ENCODE measurements at regions not wholly inside any gene's neighbourhood (a gene's known extent, or its start where the extent isn't known, plus 50 kb on each side); places are given as distances from the start of the nearest gene placed in this dataset.

DNA sequence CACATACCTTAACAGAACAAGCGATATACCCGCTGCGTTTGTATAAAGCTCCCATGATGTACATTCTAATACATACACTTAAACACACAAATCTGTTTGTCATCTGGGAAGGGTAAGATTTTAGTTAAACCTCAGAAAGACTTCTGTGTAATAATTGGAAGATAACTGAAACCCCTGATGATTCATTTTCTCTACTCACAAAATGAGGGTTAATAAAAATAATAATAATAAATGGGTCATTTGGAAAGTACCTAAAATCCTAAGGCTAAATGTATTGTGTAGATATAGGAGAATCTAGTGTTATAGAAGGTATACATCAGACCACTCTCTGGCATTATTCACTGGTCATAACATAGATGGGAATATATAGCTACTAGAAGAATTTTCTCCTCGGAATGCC lies 64.7 kb upstream of the SOX9 start:
- DNase-seq, result no peak
- WGBS, 3 donors, result 91 to 93% (median 92%) methylated on average over 4 of the region's 4 CpGs
- no peak overlapping the region for H3K4me3 ChIP-seq
- H3K36me3 ChIP-seq, result no peaks in the 10 kb centered on the region
- H3K27me3 ChIP-seq, result no peaks in the 10 kb centered on the region
- H3K9me3 ChIP-seq, result no peaks in the 10 kb centered on the region
- H3K27ac ChIP-seq, result no peak overlapping the region
- no peaks in the 10 kb centered on the region for H3K4me1 ChIP-seq (ENCODE audit: insufficient read depth)
- TF ChIP-seq POLR2A (IDR thresholded peaks at IDR 0.05) (no peak), EP300 (IDR thresholded peaks at IDR 0.05) (no peak)
- TF ChIP-seq, protein P1, sequence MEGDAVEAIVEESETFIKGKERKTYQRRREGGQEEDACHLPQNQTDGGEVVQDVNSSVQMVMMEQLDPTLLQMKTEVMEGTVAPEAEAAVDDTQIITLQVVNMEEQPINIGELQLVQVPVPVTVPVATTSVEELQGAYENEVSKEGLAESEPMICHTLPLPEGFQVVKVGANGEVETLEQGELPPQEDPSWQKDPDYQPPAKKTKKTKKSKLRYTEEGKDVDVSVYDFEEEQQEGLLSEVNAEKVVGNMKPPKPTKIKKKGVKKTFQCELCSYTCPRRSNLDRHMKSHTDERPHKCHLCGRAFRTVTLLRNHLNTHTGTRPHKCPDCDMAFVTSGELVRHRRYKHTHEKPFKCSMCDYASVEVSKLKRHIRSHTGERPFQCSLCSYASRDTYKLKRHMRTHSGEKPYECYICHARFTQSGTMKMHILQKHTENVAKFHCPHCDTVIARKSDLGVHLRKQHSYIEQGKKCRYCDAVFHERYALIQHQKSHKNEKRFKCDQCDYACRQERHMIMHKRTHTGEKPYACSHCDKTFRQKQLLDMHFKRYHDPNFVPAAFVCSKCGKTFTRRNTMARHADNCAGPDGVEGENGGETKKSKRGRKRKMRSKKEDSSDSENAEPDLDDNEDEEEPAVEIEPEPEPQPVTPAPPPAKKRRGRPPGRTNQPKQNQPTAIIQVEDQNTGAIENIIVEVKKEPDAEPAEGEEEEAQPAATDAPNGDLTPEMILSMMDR (IDR thresholded peaks at IDR 0.05), result no peak
- intact Hi-C loops (cut with DNase I), result no loop called here

DNA sequence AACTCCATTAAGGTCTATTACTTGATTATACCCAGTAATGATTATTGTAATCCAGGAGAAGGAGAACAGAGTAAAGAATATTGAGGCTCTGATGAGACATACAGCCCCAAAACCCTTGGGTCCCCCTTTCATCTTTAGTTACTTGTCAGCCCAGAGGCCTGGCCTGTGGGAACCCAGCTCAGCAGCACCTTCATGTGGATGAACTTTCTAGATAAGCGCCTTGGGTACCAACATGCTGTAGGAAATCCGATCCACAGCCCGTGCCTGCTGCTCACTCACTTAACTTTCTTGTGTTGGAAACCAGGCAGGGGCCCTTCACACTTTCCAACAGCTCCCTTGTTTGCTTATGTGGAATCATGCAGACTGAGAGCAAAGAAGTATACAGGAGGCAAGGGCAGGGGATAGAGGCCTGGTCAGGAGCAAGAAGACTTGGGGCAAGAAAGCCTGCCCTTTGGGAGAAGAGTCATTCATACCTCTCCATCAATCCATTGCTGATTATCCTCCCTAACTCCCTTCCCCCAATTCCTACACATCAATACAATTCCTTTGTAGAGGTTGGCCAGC lies 64.0 kb upstream of the SOX9 start:
- no peaks in the 10 kb centered on the region for H3K4me1 ChIP-seq (ENCODE audit: insufficient read depth)
- no peak overlapping the region for H3K4me3 ChIP-seq
- TF ChIP-seq POLR2A (IDR thresholded peaks at IDR 0.05) (no peak), EP300 (IDR thresholded peaks at IDR 0.05) (no peak)
- TF ChIP-seq, protein P1 (IDR thresholded peaks at IDR 0.05), result no peak
- H3K27me3 ChIP-seq, result no peaks in the 10 kb centered on the region
- no peaks in the 10 kb centered on the region for H3K36me3 ChIP-seq
- no peaks in the 10 kb centered on the region for H3K9me3 ChIP-seq
- no peak overlapping the region for H3K27ac ChIP-seq
- intact Hi-C loops (cut with DNase I), result no loop called here
- DNase-seq, result no peak
- 45 to 60% (median 46%) methylated on average over 3 of the region's 3 CpGs for WGBS, 3 donors

DNA sequence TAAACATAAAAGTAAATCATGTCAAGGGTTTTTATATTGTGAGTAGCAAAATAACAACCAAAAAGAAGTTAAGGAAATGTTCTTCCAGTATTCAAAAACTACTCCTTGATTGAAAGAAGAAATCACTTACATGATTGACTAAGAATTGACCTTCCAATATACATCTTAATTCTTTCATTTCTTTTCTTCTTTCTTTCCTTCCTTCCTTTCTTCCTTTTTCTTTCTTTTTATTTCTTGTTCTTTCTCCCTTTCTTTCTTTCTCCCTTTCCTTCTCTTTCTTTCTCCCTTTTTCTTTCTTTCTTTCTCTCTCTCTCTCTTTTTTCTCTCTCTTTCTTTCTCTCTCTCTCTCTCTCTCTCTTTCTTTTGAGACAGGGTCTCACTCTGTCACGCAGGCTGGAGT lies 60.7 kb upstream of the SOX9 start:
- 54 to 88% (median 57%) methylated on average over 1 of the region's 1 CpG for whole genome bisulfite sequencing, 3 donors
- Histone ChIP-seq H3K27ac (no peak overlapping the region), H3K27me3 (no peaks in the 10 kb centered on the region), H3K4me3 (no peak overlapping the region), H3K9me3 (no peaks in the 10 kb centered on the region), H3K4me1 (ENCODE audit: insufficient read depth) (no peaks in the 10 kb centered on the region), H3K36me3 (no peaks in the 10 kb centered on the region)
- intact Hi-C loops (cut with DNase I), result no loop called here
- DNase-seq, result no peak
- TF ChIP-seq POLR2A (IDR thresholded peaks at IDR 0.05) (no peak), EP300 (IDR thresholded peaks at IDR 0.05) (no peak)
- TF ChIP-seq, protein P1 (IDR thresholded peaks at IDR 0.05), result no peak

DNA sequence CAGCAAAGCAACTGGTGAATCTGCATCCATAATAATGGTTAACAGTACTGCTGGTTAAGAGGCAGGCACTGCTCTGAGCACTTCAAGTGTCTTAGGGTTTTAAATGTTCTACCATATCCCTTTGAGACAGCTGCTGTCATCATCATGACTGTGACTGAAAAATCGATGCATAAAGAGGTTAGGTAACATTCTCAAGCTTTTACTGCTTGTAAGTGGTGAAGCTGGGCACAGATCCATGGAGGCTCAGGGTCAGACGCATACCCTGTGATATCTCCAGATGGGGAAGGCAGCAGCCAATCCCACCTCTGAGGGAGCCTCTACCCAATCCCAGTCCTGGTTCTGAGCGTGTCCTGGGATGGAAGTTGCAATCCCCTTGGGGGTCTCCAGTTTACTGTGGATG lies 57.6 kb upstream of the SOX9 start:
- no peak overlapping the region for H3K27ac ChIP-seq
- intact Hi-C loops (cut with DNase I), result no loop called here
- no peaks in the 10 kb centered on the region for H3K4me1 ChIP-seq (ENCODE audit: insufficient read depth)
- TF ChIP-seq, protein P1 (IDR thresholded peaks at IDR 0.05), result no peak
- no peak for TF ChIP-seq EP300 (IDR thresholded peaks at IDR 0.05)
- no peaks in the 10 kb centered on the region for H3K9me3 ChIP-seq
- no peaks in the 10 kb centered on the region for H3K27me3 ChIP-seq
- H3K36me3 ChIP-seq, result no peaks in the 10 kb centered on the region
- no peak for DNase-seq
- 73 to 82% (median 75%) methylated on average over 3 of the region's 3 CpGs for WGBS, 3 donors
- H3K4me3 ChIP-seq, result no peak overlapping the region

All from ovary (tissue), 7 donors.